ENCODE measurements at regions not wholly inside any gene's neighbourhood (a gene's known extent, or its start where the extent isn't known, plus 50 kb on each side); places are given as distances from the start of the nearest gene placed in this dataset.

DNA sequence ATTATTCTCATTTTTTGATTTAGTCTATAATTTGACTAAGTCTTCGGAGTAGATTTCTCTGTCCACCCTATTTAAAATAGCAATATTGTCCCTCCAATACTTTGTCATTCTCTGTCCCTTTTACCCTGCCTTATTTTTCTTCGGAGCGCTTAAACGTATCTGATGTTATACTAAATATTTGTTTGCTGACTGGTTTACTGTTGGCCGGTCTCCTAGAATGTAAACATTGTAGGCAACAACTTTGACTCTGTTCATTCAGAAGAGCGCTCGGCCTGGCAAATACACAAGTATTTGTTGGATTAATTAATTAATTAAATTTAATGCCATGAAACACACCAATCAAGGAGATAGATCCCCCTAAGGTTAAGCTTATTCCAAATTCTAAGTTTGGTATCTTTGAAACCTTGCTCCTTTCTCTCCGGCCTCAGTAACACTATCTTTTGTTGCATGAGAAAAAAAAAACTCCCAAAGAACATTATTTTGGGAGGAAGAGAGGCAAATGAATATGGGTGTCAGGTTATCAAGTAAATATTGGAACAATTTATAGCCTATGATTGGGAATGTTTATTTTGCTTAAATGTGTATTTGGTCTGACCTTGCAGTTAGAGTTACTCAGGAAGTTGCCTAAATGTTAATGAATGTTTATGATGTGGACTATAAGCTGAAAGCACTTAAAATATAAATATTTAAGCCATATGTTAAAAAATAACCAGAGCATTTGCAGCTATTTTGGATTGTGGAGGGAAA, 231.1 kb downstream of the SOX4 start:
- TF ChIP-seq, protein P1, sequence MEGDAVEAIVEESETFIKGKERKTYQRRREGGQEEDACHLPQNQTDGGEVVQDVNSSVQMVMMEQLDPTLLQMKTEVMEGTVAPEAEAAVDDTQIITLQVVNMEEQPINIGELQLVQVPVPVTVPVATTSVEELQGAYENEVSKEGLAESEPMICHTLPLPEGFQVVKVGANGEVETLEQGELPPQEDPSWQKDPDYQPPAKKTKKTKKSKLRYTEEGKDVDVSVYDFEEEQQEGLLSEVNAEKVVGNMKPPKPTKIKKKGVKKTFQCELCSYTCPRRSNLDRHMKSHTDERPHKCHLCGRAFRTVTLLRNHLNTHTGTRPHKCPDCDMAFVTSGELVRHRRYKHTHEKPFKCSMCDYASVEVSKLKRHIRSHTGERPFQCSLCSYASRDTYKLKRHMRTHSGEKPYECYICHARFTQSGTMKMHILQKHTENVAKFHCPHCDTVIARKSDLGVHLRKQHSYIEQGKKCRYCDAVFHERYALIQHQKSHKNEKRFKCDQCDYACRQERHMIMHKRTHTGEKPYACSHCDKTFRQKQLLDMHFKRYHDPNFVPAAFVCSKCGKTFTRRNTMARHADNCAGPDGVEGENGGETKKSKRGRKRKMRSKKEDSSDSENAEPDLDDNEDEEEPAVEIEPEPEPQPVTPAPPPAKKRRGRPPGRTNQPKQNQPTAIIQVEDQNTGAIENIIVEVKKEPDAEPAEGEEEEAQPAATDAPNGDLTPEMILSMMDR (IDR thresholded peaks at IDR 0.05): no peak
- no peak for TF ChIP-seq POLR2AphosphoS5 (IDR thresholded peaks at IDR 0.05)
- TF ChIP-seq EP300 (IDR thresholded peaks at IDR 0.05): no peak
- no peak for TF ChIP-seq POLR2A (IDR thresholded peaks at IDR 0.05; ENCODE audit: low read depth)

Data from esophagus muscularis mucosa (tissue), 4 donors.